ENCODE measurements at regions not wholly inside any gene's neighbourhood (a gene's known extent, or its start where the extent isn't known, plus 50 kb on each side); places are given as distances from the start of the nearest gene placed in this dataset.
A peak's percentile ranks its signal among the peaks of the same experiment; 100 is the strongest.

- H3K27ac Mint-ChIP-seq (ENCODE audit: unreplicated experiment): no peak overlapping the region
- H3K27me3 Mint-ChIP-seq (ENCODE audit: insufficient read depth, unreplicated experiment): peaks cover 3% of the 10 kb centered on the region
- Histone ChIP-seq H3K4me3 (ENCODE audit: low read depth, low read length) (no peak overlapping the region), H3K27me3 (replicated peaks; ENCODE audit: control insufficient read depth, insufficient read depth, low read length) (no peaks in the 10 kb centered on the region), H3K9me3 (no peaks in the 10 kb centered on the region), H3K4me1 (no peaks in the 10 kb centered on the region), H3K36me3 (ENCODE audit: control insufficient read depth, insufficient read depth, low read length) (no peaks in the 10 kb centered on the region)
- H3K36me3 Mint-ChIP-seq (ENCODE audit: insufficient read depth, unreplicated experiment): no peaks in the 10 kb centered on the region
- no peaks in the 10 kb centered on the region for H3K4me1 Mint-ChIP-seq (ENCODE audit: low read depth, unreplicated experiment)
- intact Hi-C loops (cut with micrococcal nuclease; ENCODE audit: unreplicated experiment): no loop called here
- ChIA-PET CTCF (no interaction called here), POLR2A (no interaction called here)
- BruUV-seq (replicated peaks): no TSS peak
- H3K9me3 Mint-ChIP-seq (ENCODE audit: unreplicated experiment): no peaks in the 10 kb centered on the region
- TF ChIP-seq CTCF (IDR thresholded peaks at IDR 0.05; ENCODE audit: insufficient read depth in 1 of 2, low read depth in 1 of 2, low read length in 1 of 2, severe bottlenecking in 1 of 2, unreplicated experiment in 1 of 2): no peak
- no peak overlapping the region for H3K4me3 Mint-ChIP-seq (ENCODE audit: unreplicated experiment)
- no peak for DNase-seq
These were observed 265.7 kb upstream of the NDST3 start for GRCh38 chr4:117768610-117769009.

- Histone ChIP-seq H3K9me3 (no peaks in the 10 kb centered on the region), H3K4me3 (ENCODE audit: low read depth, low read length) (no peak overlapping the region), H3K27me3 (replicated peaks; ENCODE audit: control insufficient read depth, insufficient read depth, low read length) (no peaks in the 10 kb centered on the region), H3K36me3 (ENCODE audit: control insufficient read depth, insufficient read depth, low read length) (no peaks in the 10 kb centered on the region), H3K4me1 (no peaks in the 10 kb centered on the region)
- H3K4me3 Mint-ChIP-seq (ENCODE audit: unreplicated experiment): no peak overlapping the region
- DNase-seq: no peak
- H3K4me1 Mint-ChIP-seq (ENCODE audit: low read depth, unreplicated experiment): no peaks in the 10 kb centered on the region
- TF ChIP-seq CTCF (IDR thresholded peaks at IDR 0.05; ENCODE audit: insufficient read depth in 1 of 2, low read depth in 1 of 2, low read length in 1 of 2, severe bottlenecking in 1 of 2, unreplicated experiment in 1 of 2): no peak
- intact Hi-C loops (cut with micrococcal nuclease; ENCODE audit: unreplicated experiment): no loop called here
- H3K27me3 Mint-ChIP-seq (ENCODE audit: insufficient read depth, unreplicated experiment): peaks cover 3% of the 10 kb centered on the region
- BruUV-seq (replicated peaks): no TSS peak
- POLR2A ChIA-PET: no interaction called here
- no peaks in the 10 kb centered on the region for H3K36me3 Mint-ChIP-seq (ENCODE audit: insufficient read depth, unreplicated experiment)
- H3K9me3 Mint-ChIP-seq (ENCODE audit: unreplicated experiment): no peaks in the 10 kb centered on the region
- CTCF ChIA-PET: interaction anchor here (0.6 kb wide), 1 partner anchor 31 kb away, joined by 3 read pairs; no protein-coding TSS in a partner anchor
- no peak overlapping the region for H3K27ac Mint-ChIP-seq (ENCODE audit: unreplicated experiment)
These were observed 263.8 kb upstream of the NDST3 start for GRCh38 chr4:117770269-117771102.

- no peaks in the 10 kb centered on the region for H3K36me3 ChIP-seq (ENCODE audit: control insufficient read depth, insufficient read depth, low read length)
- CTCF ChIA-PET: no interaction called here
- no peaks in the 10 kb centered on the region for H3K4me1 ChIP-seq
- no TSS peak for BruUV-seq (replicated peaks)
- no peaks in the 10 kb centered on the region for H3K4me1 Mint-ChIP-seq (ENCODE audit: low read depth, unreplicated experiment)
- no peak overlapping the region for H3K4me3 ChIP-seq (ENCODE audit: low read depth, low read length)
- intact Hi-C loops (cut with micrococcal nuclease; ENCODE audit: unreplicated experiment): no loop called here
- H3K27me3 ChIP-seq (replicated peaks; ENCODE audit: control insufficient read depth, insufficient read depth, low read length): no peaks in the 10 kb centered on the region
- POLR2A ChIA-PET: no interaction called here
- peaks cover 3% of the 10 kb centered on the region for H3K27me3 Mint-ChIP-seq (ENCODE audit: insufficient read depth, unreplicated experiment)
- no peak overlapping the region for H3K27ac Mint-ChIP-seq (ENCODE audit: unreplicated experiment)
- no peaks in the 10 kb centered on the region for H3K9me3 Mint-ChIP-seq (ENCODE audit: unreplicated experiment)
- no peaks in the 10 kb centered on the region for H3K36me3 Mint-ChIP-seq (ENCODE audit: insufficient read depth, unreplicated experiment)
- DNase-seq: peak in 1 of 2 experiments; percentile 3
- TF ChIP-seq CTCF (IDR thresholded peaks at IDR 0.05; ENCODE audit: insufficient read depth in 1 of 2, low read depth in 1 of 2, low read length in 1 of 2, severe bottlenecking in 1 of 2, unreplicated experiment in 1 of 2): no peak
- H3K9me3 ChIP-seq: no peaks in the 10 kb centered on the region
- no peak overlapping the region for H3K4me3 Mint-ChIP-seq (ENCODE audit: unreplicated experiment)
These were observed 262.5 kb upstream of the NDST3 start for GRCh38 chr4:117771647-117772337.
